PFSK-1 (cell line): ENCODE measurements at regions not wholly inside any gene's neighbourhood (a gene's known extent, or its start where the extent isn't known, plus 50 kb on each side); places are given as distances from the start of the nearest gene placed in this dataset.

Experiments
- FOXP2 ChIP-seq: optimal IDR thresholded peaks from 2 replicates; pipeline ENCODE3; 2011; ENCODE audit warnings: borderline replicate concordance, control low read depth, inconsistent platforms; ENCODE audit not compliant: insufficient read depth; ENCODE audit errors: extremely low read length, extremely low read depth
- POLR2AphosphoS5 ChIP-seq: IDR thresholded peaks from 2 replicates; pipeline ENCODE4 v1.6.1; 2012; ENCODE audit warnings: low read depth, mild to moderate bottlenecking, control low read depth, low read length, moderate library complexity
- REST ChIP-seq, 2 experiments: IDR thresholded peaks; 2 replicates each; pipeline versions ENCODE4 v1.6.1 to v1.8.0; 2011 to 2012; ENCODE audit warnings: low read depth in 2 of 2, low read length in 2 of 2, control low read depth in 1 of 2, inconsistent platforms in 1 of 2, mild to moderate bottlenecking in 1 of 2, moderate library complexity in 1 of 2; ENCODE audit not compliant: insufficient read depth in 1 of 2
- SIN3A ChIP-seq: IDR thresholded peaks from 2 replicates; pipeline ENCODE4 v1.6.1; 2012; ENCODE audit warnings: mild to moderate bottlenecking, low read length, moderate library complexity, borderline replicate concordance; ENCODE audit not compliant: insufficient read depth
- TAF1 ChIP-seq: IDR thresholded peaks from 2 replicates; pipeline ENCODE4 v1.6.1; 2012; ENCODE audit warnings: low read length, control low read depth, borderline replicate concordance; ENCODE audit not compliant: insufficient read depth

DNA sequence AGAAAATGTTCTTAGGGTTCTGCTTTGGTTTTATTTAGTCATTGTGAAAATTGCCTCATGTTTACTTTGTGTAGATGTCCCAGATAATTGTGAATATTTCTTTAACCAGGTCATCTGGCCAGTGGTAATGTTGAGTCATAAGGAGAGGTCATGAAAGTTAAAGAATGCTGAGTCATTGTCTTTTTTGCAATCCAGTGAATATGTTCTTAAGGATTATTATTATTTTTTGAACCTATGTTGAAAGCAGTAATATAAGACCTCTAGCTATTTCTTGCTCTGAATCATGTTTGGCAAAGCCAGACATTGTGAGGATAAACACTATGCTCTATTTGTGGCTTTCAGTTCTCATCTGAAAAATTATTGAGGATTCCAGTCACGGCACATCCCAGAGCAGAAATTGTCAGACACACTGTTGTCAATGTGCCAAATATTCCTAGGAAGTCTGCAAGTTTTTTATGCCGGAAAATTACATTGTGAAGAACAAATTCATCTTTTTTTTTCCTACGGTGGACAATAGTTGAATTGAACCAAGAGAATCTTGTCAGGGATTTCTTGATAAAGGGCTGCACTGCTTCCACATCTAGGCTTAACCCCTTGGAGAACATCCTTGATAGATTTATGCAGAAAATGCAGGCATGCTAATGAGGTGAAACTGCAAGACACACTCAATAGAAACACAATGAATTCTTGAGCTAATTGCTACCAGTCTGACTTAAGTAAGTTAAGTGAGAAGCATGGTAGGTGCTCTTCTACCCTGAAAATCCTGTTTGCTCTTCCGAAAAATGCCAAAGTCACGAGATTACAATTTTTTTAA is 369.6 kb downstream of the ATP23 start:
- TF ChIP-seq POLR2AphosphoS5 (no peak), TAF1 (no peak), FOXP2 (no peak), SIN3A (no peak), REST (IDR thresholded peaks at IDR 0.05; ENCODE audit: insufficient read depth in 1 of 2, low read depth in 2 of 2, low read length in 2 of 2) (no peak)
